Brain pericyte (primary cell): ENCODE measurements at regions not wholly inside any gene's neighbourhood (a gene's known extent, or its start where the extent isn't known, plus 50 kb on each side); places are given as distances from the start of the nearest gene placed in this dataset.
"Not testable (repeated sequence)": the region's sequence is repeated elsewhere in the genome, so short reads cannot be mapped to it uniquely, and the experiment has no call there.

ENCODE experiments used
- DNase-seq: peaks from one replicate; pipeline ENCODE4 v3.0.0-alpha.2; 2012; ENCODE audit warnings: low read depth, low spot score

DNA sequence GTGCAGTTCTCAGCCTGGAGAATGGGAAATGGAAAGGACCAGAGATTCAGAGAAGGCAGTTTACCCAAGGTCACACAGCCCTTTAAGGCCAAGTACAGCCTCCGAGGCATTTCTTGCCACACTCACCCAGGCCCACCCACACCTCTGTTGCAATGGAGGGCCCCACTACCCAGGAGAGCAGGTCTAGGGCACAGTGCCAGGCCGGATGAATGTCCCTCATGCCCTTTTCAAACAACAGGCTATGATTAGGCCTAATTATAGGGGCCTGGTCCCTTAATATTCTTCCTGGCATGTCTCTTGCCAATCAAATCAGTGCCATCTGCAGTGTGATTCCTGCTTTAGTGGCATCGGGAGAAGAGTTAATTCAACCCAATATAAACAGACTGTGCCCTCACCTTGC is 195.3 kb downstream of the KLRB1 start:
- not testable (repeated sequence) for DNase-seq

- not testable (repeated sequence) for DNase-seq
Observed at GRCh38 chr12:9411616-9412268, 196.0 kb downstream of the KLRB1 start.

DNA sequence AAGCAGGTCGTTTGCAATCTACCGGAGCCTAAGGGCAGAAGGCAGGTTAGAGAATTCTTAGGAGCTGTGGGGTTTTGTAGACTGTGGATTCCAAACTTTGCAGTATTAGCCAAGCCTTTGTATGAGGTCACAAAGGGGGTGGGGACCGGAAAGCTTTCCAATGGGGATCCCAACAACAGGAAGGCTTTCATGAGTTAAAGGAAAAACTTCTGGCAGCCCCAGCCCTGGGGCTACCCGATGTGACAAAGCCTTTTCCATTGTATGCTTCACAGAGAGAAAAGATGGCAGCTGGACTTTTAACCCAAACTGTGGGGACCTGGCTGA is 199.2 kb upstream of the PZP start:
- DNase-seq, result not testable (repeated sequence)

GRCh38 chr12:9406564-9407424 is 198.6 kb upstream of the PZP start:
- DNase-seq, result no peak

DNA sequence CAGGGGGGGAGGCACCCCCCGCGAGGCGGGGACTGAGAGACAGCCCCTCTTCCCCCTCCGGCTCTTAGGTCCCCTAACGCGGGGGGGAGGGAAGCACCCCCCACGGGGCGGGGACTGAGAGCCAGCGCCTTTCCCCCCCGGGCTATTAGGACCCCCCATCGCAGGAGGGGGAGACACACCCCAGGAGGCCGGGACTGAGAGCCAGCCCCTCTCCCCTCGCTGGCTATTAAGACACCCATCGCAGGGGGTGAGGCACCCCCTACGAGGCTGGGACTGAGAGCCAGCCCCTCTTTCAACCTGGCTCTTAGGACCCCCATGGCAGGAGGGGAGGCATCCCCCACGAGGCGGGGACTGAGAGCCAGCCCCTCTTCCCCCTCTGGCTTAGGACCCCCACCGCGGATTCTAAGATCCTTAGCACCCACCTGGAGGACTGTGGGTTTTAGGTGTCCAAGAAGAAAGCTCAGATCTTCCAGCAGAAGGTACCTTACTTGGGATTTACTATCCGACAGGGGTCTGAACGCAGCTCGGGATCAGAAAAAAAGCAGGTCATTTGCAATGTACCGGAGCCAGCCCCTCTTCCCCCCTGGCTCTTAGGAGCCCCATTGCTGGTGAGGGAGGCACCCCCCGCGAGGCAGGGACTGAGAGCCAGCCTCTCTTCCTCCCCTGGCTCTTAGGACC is 197.8 kb upstream of the PZP start:
- no peak for DNase-seq

DNA sequence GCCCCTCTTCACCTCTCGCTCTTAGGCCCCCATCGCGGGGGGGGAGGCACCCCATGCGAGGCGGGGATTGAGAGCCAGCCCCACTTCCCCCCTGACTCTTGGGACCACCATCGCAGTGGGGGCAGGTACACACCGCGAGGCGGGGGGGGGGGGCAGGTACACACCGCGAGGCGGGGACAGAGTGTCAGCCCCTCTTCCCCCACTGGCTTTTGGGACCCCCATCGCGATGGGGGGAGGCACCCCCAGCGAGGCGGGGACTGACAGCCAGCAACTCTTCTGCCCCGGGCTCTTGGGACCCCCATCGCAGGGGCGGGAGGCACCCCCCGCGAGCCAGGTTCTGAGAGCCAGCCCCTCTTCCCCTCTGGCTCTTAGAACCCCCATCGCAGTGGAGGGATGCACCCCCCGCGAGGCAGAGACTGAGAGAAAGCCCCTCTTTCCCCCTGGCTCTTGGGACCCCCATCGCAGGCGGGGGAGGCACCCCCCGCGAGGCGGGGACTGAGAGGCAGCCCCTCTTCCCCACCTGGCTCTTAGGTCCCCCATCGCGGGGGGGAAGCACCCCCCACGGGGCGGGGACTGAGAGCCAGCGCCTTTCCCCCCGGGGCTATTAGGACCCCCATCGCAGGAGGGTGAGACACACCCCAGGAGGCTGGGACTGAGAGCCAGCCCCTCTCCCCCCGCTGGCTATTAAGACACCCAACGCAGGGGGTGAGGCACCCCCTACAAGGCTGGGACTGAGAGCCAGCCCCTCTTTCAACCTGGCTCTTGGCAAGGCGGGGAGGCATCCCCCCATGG is 196.5 kb upstream of the PZP start:
- no peak for DNase-seq

DNA sequence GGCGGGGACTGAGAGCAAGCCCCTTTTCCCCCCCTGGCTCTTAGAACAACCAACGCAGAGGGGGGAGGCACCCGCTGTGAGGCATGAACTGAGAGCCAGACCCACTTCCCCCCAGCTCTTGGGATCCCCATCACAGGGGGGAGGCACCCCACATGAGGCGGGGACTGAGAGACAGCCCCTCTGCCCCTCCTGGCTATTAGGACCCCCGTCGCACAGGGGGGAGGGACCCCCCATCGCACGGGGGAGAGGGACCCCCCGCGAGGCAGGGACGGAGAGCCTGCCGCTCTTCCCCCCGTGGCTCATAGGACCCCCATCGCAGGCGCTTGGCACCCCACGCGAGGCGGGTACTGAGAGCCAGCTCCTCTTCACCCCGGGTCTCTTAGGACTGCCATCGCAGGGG is 195.8 kb upstream of the PZP start:
- DNase-seq, result no peak

- DNase-seq, result not testable (repeated sequence)
Observed at GRCh38 chr12:9402432-9403040, 194.3 kb upstream of the PZP start.

GRCh38 chr12:9396367-9396766 is 188.2 kb upstream of the PZP start:
- not testable (repeated sequence) for DNase-seq

DNA sequence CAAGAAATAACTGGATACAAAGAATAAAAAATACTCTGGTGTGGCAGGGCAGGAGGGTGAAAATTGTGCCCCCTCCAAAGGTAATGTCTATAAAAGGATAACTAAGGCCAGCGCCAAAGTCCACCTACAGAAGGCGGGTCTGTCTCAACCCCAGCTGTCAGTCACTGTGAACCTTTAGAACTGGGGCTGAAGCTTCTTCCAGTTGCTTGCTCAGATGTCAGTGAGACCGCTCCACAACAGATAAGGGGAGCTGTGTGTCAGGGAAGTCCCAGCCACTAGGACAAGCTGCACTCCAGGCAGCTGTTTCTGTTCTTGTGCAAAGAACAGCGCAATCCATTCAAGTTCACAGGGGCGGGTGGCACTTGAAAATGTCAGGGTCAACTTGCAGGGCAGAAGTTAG is 187.0 kb upstream of the PZP start:
- DNase-seq, result not testable (repeated sequence)

DNA sequence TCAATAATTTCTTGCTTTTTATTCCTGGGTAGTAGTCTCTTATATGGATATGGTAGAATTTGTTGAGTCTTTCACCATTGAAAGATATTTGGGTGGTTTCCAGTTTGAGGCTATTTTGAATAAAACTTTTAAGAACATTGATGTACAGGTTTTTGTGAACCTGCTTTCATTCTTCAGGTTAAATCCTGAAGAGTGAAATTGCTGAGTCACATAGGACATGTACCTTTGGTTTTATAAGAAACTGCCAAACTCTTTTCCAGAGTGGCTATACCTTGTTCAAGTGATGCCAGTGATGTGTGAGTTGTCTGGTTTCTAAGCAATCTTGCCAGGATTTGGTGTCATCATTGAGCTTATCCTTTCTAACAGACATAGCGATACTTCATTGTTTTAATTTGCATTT is 184.6 kb upstream of the PZP start:
- DNase-seq, result no peak

DNA sequence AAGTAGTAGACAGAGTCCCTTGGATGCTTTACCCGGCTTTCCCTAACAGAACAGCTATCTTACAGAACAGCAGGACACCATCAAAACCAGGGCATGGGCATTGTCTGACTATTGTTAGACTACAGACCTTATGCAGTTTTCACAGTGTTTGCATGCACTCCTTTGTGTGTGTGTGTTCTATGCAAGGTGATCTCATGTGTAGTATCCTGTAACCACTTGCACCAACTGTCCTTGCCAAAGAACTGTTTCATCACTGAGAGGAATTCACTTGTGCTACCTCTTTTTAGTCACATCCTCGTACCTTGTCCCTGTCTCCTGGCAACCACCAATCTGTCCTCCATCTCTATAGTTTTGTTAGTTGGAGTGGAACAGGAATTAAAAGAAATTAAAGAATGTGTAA is 183.6 kb upstream of the PZP start:
- no peak for DNase-seq

DNA sequence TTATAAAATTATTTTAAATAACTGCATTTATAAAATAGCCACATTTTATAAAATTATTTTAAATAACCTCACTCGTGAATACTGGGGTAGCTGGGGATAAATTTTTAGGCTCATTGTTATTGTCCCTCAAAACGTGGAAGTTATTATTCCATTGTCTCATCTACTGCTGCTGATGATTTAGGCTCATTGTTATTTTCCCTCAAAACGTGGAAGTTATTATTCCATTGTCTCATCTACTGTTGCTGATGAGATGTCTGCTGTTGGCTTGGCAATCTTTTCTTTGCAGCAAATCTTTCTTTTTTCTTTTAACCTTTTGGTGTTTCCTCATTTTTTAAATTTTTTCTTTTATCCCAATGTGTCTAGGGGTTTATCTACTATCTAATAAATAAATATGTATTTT is 182.6 kb upstream of the PZP start:
- DNase-seq, result no peak

GRCh38 chr12:9389796-9390195 is 181.6 kb upstream of the PZP start:
- DNase-seq, result no peak

DNA sequence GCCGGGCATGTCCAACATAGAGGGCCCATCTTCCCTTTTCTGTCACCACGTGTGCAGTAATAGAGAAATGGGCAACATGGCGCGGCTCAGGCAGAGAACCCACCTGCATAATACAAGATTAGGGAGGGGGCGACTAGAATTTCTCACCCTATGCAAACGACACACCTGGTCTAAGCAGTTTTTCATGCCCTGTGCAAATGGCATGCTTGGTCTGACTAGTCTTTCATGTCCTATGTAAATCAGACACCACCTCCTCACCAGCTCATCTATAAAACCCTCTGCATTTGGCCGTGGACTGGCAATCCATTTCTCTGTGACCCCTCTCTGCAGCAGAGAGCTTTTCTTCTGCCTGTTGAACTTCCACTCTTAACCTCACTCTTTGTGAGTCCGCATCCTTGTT is 180.2 kb upstream of the PZP start:
- no peak for DNase-seq

DNA sequence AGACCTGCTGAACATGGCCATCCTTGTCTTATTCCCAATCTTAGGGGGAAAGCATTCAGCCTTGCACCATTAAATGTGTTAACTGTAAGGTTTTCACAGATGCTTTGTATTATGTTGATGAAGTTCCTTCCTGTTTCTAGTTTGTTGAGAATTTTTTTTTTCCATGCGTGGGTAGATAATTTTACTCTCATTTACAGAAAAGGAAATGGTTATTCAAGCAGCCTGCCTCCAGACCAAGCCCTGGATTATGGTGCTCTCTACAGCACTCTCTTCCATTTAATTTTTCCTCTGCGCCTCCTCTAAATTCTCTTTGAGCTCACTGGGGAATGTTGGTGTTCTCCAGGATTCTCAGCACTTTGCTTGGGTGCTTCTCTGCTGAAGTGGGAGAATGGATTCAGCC is 179.3 kb upstream of the PZP start:
- DNase-seq, result no peak

DNA sequence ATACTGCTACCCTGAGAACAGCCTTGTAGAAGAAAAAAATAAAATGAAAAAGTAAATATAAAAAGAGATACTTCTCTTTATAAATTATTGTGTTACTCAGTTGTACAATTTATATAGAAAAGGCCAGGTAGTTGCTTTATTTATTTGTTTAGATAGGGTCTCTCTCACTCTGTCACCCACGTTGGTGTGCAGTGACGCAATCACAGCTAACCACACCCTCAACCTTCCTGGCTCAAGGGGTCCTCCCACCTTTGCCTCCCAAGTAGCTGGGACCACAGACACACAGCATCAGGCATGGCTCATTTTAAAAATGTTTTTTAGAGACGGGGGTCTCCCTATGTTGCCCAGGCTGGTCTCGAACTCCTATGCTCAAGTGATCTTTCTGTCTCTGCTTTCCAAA is 175.4 kb upstream of the PZP start:
- DNase-seq, result no peak

DNA sequence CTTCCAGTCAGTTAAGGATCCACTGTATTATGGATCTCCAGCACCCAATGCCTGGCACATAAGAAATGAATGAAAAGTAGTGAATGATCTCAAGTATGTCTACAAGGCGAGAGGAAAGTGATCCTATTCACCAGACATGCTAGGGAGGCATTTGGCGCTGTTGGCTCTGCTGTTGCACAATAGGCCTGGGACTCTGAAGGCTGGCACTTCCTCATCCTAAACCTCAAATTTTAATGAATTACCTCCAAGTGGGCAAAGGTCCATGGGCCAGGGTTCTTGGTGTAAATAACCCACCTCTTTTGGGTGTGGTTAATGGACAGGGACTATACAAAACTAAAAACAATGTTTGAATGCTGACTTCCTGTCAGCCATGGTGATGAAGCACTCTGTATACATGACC is 173.4 kb upstream of the PZP start:
- no peak for DNase-seq

GRCh38 chr12:9380650-9381049 is 172.5 kb upstream of the PZP start:
- DNase-seq, result no peak

DNA sequence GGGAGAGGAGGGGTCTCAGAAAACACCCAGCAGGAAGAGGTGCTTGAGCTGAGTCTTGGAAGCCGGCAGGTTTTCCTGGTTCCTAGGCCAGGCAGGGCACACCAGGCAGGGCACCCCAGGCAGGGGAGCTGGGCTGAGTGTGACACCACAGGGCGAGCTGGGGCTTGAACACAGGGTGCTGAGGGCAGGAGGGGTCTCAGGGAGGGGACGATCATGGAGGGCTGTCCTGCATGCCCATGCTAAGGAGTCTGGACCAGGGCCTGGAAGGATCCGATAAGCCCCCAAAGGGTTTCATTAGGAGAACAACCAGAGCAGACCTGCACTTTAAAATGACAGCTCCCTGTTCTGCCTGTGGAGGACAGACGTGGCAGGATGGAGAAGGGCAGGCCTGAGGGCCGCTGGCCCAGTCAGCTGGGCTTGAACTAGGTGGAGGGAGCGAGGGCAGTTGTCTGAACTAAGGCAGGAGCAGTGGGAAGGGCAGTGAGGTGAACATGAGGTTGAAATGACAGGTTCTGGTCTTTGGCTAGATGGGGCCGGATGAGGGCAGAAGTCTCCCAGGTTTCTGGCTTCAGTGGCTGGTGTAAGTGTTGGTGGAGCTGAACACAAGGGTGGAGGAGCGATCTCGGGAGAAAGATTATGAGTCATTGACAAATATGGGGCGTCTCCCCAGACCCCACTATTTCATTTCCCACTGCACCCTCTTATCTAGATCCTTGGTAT is 171.0 kb upstream of the PZP start:
- DNase-seq, result no peak

DNA sequence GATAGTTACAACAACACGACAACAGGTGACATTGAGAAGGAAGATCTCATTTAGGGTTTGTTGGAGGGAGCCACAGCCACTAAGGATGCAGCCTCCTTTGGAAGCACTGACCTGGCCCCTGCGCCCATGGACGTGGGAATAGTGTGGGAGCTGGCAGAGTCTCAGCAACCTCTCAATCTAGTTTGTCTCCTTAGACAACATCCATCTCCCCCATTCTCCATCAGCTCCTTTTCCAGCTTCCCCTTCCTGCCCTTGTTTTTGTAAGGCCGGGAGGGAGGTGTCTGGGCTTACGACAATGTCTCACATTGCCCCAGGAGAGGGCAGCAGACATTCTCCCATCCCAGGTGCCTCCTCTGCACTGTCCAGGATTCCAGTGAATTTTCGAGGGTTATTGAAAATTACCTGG is 170.2 kb upstream of the PZP start:
- DNase-seq, result no peak
